ENCODE measurements at regions not wholly inside any gene's neighbourhood (a gene's known extent, or its start where the extent isn't known, plus 50 kb on each side); places are given as distances from the start of the nearest gene placed in this dataset.

DNA sequence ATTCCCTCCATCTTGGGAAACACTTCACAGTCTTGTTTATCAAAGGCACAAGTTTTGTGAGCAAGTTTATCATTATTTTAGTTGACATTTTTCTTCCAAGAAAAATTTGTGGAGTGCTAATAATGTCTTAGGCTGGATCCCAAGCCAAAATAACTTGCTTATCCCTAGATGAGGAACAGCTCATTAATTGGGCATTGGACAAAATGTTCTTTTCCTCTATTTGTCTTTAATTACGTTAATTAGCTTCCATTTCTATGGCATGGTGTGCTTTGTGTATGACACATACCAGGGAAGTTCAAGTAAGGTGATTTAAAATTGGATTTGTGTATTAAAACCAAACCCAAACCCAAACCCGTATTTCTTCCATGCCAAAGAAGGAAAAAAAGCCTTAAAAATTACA is 379.5 kb downstream of the SH3GL2 start:
- Histone ChIP-seq H3K27me3 (replicated peaks; ENCODE audit: insufficient read depth, low read length) (no peaks in the 10 kb centered on the region), H3F3A (ENCODE audit: insufficient read depth, low read length) (no peaks in the 10 kb centered on the region), H3K36me3 (replicated peaks; ENCODE audit: insufficient read depth, low read length) (no peaks in the 10 kb centered on the region), H3K27ac (ENCODE audit: low read length) (no peak overlapping the region), H3K9ac (ENCODE audit: low read length) (no peak overlapping the region), H3K4me2 (ENCODE audit: low read depth, low read length) (no peak overlapping the region), H3K9me2 (replicated peaks; ENCODE audit: insufficient read depth, low read length) (no peaks in the 10 kb centered on the region), H3K9me3 (replicated peaks; ENCODE audit: insufficient read depth, low read length) (no peaks in the 10 kb centered on the region), H3K79me2 (ENCODE audit: low read length) (no peaks in the 10 kb centered on the region), H3K4me1 (ENCODE audit: low read length) (no peaks in the 10 kb centered on the region), H4K20me1 (ENCODE audit: insufficient read depth, low read length) (no peaks in the 10 kb centered on the region), H2AFZ (ENCODE audit: low read length) (no peak overlapping the region), H3K4me3 (ENCODE audit: low read length) (no peak overlapping the region)
- DNase-seq = no peak
- TF ChIP-seq, protein P1, sequence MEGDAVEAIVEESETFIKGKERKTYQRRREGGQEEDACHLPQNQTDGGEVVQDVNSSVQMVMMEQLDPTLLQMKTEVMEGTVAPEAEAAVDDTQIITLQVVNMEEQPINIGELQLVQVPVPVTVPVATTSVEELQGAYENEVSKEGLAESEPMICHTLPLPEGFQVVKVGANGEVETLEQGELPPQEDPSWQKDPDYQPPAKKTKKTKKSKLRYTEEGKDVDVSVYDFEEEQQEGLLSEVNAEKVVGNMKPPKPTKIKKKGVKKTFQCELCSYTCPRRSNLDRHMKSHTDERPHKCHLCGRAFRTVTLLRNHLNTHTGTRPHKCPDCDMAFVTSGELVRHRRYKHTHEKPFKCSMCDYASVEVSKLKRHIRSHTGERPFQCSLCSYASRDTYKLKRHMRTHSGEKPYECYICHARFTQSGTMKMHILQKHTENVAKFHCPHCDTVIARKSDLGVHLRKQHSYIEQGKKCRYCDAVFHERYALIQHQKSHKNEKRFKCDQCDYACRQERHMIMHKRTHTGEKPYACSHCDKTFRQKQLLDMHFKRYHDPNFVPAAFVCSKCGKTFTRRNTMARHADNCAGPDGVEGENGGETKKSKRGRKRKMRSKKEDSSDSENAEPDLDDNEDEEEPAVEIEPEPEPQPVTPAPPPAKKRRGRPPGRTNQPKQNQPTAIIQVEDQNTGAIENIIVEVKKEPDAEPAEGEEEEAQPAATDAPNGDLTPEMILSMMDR (IDR thresholded peaks at IDR 0.05; ENCODE audit: low read length) = no peak
- TF ChIP-seq EZH2phosphoT487 (IDR thresholded peaks at IDR 0.05; ENCODE audit: low read length) = no peak
- no peak for TF ChIP-seq EZH2 (optimal IDR thresholded peaks at IDR 0.05; ENCODE audit: low read depth, low read length)

DNA sequence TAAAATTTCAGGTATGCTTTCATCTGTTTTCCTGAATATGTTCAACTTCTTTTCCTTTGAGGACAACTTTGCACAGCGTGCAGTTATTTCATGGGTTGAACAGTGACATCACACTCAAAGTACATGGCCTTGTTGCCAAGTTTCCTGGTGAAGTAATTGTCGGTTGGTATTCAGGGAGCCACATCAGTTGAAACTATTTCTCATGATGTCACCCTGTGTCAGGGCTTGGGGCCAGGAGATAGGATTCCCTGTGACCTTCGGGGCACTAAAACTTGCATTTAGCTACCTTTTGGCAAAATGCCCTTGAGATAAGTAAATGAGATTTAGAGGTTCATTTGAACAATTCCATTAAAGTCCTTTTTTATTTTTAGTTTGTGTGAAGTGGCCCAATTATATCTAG is 383.9 kb downstream of the SH3GL2 start:
- Histone ChIP-seq H3K36me3 (replicated peaks; ENCODE audit: insufficient read depth, low read length) (no peaks in the 10 kb centered on the region), H3F3A (ENCODE audit: insufficient read depth, low read length) (no peaks in the 10 kb centered on the region), H3K4me2 (ENCODE audit: low read depth, low read length) (no peak overlapping the region), H3K27ac (ENCODE audit: low read length) (no peak overlapping the region), H3K9me3 (replicated peaks; ENCODE audit: insufficient read depth, low read length) (no peaks in the 10 kb centered on the region), H3K79me2 (ENCODE audit: low read length) (no peaks in the 10 kb centered on the region), H3K9ac (ENCODE audit: low read length) (no peak overlapping the region), H3K9me2 (replicated peaks; ENCODE audit: insufficient read depth, low read length) (no peaks in the 10 kb centered on the region), H2AFZ (ENCODE audit: low read length) (no peak overlapping the region), H3K4me3 (ENCODE audit: low read length) (no peak overlapping the region), H3K27me3 (replicated peaks; ENCODE audit: insufficient read depth, low read length) (no peaks in the 10 kb centered on the region), H4K20me1 (ENCODE audit: insufficient read depth, low read length) (no peaks in the 10 kb centered on the region), H3K4me1 (ENCODE audit: low read length) (no peaks in the 10 kb centered on the region)
- DNase-seq = no peak
- TF ChIP-seq, protein P1 (IDR thresholded peaks at IDR 0.05; ENCODE audit: low read length) = no peak
- TF ChIP-seq EZH2 (optimal IDR thresholded peaks at IDR 0.05; ENCODE audit: low read depth, low read length) = no peak
- no peak for TF ChIP-seq EZH2phosphoT487 (IDR thresholded peaks at IDR 0.05; ENCODE audit: low read length)

GRCh38 chr9:17963498-17963897 is 384.6 kb downstream of the SH3GL2 start:
- Histone ChIP-seq H3K27ac (ENCODE audit: low read length) (no peak overlapping the region), H3K27me3 (replicated peaks; ENCODE audit: insufficient read depth, low read length) (no peaks in the 10 kb centered on the region), H4K20me1 (ENCODE audit: insufficient read depth, low read length) (no peaks in the 10 kb centered on the region), H3K4me2 (ENCODE audit: low read depth, low read length) (no peak overlapping the region), H3K9me3 (replicated peaks; ENCODE audit: insufficient read depth, low read length) (no peaks in the 10 kb centered on the region), H3K36me3 (replicated peaks; ENCODE audit: insufficient read depth, low read length) (no peaks in the 10 kb centered on the region), H3K79me2 (ENCODE audit: low read length) (no peaks in the 10 kb centered on the region), H3K9me2 (replicated peaks; ENCODE audit: insufficient read depth, low read length) (no peaks in the 10 kb centered on the region), H3K4me3 (ENCODE audit: low read length) (no peak overlapping the region), H3K9ac (ENCODE audit: low read length) (no peak overlapping the region), H3K4me1 (ENCODE audit: low read length) (no peaks in the 10 kb centered on the region), H3F3A (ENCODE audit: insufficient read depth, low read length) (no peaks in the 10 kb centered on the region), H2AFZ (ENCODE audit: low read length) (no peak overlapping the region)
- DNase-seq = no peak
- TF ChIP-seq, protein P1 (IDR thresholded peaks at IDR 0.05; ENCODE audit: low read length) = no peak
- TF ChIP-seq EZH2phosphoT487 (IDR thresholded peaks at IDR 0.05; ENCODE audit: low read length) (no peak), EZH2 (optimal IDR thresholded peaks at IDR 0.05; ENCODE audit: low read depth, low read length) (no peak)

Measured in MM.1S (cell line).